T-cell (primary cell): ENCODE measurements at regions not wholly inside any gene's neighbourhood (a gene's known extent, or its start where the extent isn't known, plus 50 kb on each side); places are given as distances from the start of the nearest gene placed in this dataset.

ENCODE experiments used
- ATAC-seq, 4 experiments: fragments of 200-7000 bp in 3 of 4; fragments of 150-1000 bp in 1 of 4; cut with Tn5 transposase; replicated peaks in 1 of 4; 1 replicate in 3 of 4; 2 replicates in 1 of 4; pipeline ENCODE4 v1.10.0; 2021; ENCODE audit warnings: moderate library complexity in 3 of 4, mild to moderate bottlenecking in 2 of 4, moderate number of reproducible peaks in 1 of 4
- CTCF ChIA-PET, 2 donors: fragments of 300-600 bp; sonication (Branson Sonifier 250); formaldehyde crosslinking; loops; one replicate each; lab custom pipeline; 2022; ENCODE audit warnings: antibody characterized with exemption in 2 of 2; lab: Charles Lee
- POLR2A ChIA-PET, 2 donors: fragments of 300-600 bp; sonication (Branson Sonifier 250); formaldehyde crosslinking; loops; one replicate each; lab custom pipeline; 2022; ENCODE audit warnings: antibody characterized with exemption in 2 of 2; lab: Charles Lee
- DNase-seq, 35 experiments: peaks; one replicate each; pipeline versions ENCODE4 v3.0.0 to v3.0.0-alpha.2; 2013 to 2023
- H3K27ac ChIP-seq: one replicate; pipeline ENCODE4 v1.5.1; 2013; ENCODE audit warnings: low read length
- H3K27me3 ChIP-seq, 2 experiments: replicated peaks in 1 of 2; 1 replicate in 1 of 2; 2 replicates in 1 of 2; pipeline versions ENCODE4 v1.6.1 to v1.7.0; 2013; ENCODE audit warnings: low read length in 1 of 2, mixed read lengths in 1 of 2; ENCODE audit not compliant: control insufficient read depth in 2 of 2, insufficient read depth in 2 of 2; ENCODE audit errors: extremely low read depth in 1 of 2
- H3K36me3 ChIP-seq, 2 donors: 1 replicate in 1 of 2; 2 replicates in 1 of 2; pipeline versions ENCODE4 v1.6.1 to v1.7.0; 2013; ENCODE audit warnings: low read length in 1 of 2; ENCODE audit not compliant: control insufficient read depth in 2 of 2, insufficient read depth in 1 of 2; ENCODE audit errors: extremely low read depth in 1 of 2
- H3K4me1 ChIP-seq, 2 experiments: 1 replicate in 1 of 2; 2 replicates in 1 of 2; pipeline versions ENCODE4 v1.6.1 to v1.7.0; 2013; ENCODE audit warnings: low read length in 2 of 2, mixed read lengths in 1 of 2; ENCODE audit not compliant: insufficient read depth in 2 of 2, control insufficient read depth in 1 of 2; ENCODE audit errors: extremely low read depth in 1 of 2
- H3K4me3 ChIP-seq, 2 donors: 1 replicate in 1 of 2; 2 replicates in 1 of 2; pipeline versions ENCODE4 v1.5.1 to v1.7.0; 2013; ENCODE audit warnings: mild to moderate bottlenecking in 2 of 2, low read length in 1 of 2, moderate library complexity in 1 of 2; ENCODE audit not compliant: control insufficient read depth in 1 of 2; ENCODE audit errors: extremely low read depth in 1 of 2
- H3K9me3 ChIP-seq: 2 replicates; pipeline ENCODE4 v1.7.0; 2013
- H3K27ac Mint-ChIP-seq, 2 donors: one replicate each; pipeline ENCODE4 v1.8.0; 2020 to 2021; ENCODE audit warnings: mild to moderate bottlenecking in 2 of 2, mixed read lengths in 2 of 2
- H3K27me3 Mint-ChIP-seq, 2 donors: one replicate each; pipeline ENCODE4 v1.8.0; 2021 to 2022; ENCODE audit warnings: mixed read lengths in 2 of 2
- H3K36me3 Mint-ChIP-seq: one replicate; pipeline ENCODE4 v1.8.0; 2021; ENCODE audit warnings: mixed read lengths
- H3K4me1 Mint-ChIP-seq, 3 donors: one replicate each; pipeline ENCODE4 v1.8.0; 2020 to 2022; ENCODE audit warnings: mixed read lengths in 3 of 3, mild to moderate bottlenecking in 1 of 3
- H3K4me3 Mint-ChIP-seq, 3 donors: one replicate each; pipeline ENCODE4 v1.8.0; 2020 to 2022; ENCODE audit warnings: mild to moderate bottlenecking in 3 of 3, mixed read lengths in 3 of 3, moderate library complexity in 3 of 3
- H3K9me3 Mint-ChIP-seq, 3 donors: one replicate each; pipeline ENCODE4 v1.8.0; 2020 to 2022; ENCODE audit warnings: mixed read lengths in 3 of 3
- WGBS: methylation state at CpG from one replicate; pipeline ENCODE4 v1.1.5; 2013; ENCODE audit warnings: missing lambda C conversion rate; ENCODE audit not compliant: insufficient coverage; 5-methylcytosine and 5-hydroxymethylcytosine counted together

DNA sequence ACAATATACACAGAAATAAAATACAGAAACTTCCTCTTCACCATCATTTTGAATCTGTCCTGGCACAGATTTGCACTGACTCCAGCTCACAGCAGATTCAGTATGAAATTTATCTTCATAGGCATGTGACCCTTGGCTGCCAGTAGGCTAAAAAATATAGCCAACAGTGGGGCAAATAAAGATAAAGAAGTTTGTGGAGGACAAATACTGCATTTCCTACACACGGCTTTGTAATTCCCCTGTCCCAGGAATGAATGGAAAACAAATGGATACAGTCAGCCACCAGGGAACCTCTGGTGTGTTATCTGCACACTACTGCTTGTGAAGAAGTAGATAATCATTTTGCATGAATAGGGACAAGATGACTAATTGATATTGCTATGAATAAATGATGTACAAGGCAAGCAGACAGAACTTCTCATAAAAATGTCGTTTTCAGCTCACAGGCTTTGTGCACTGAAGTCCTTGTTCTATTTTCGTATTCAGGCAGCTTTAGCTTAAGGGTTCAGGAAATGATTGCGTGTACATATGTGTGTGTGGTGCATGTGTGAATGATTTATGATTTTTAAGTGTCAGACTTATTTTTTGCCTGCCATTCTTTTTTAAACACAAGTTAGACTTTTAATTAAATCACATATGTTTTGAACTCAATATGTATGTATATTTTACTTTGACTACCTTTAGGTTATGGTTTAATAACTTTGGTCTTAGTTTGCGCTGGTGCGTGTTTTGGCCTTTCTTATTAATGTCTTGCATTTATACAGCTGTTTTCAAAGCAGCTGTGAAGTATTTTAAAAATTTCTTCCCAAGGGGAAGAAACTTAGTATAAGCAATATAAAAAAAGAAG lies 543.8 kb upstream of the JAG1 start:
- H3K9me3 ChIP-seq = no peaks in the 10 kb centered on the region
- 0% methylated on average over 1 of the region's 6 CpGs for WGBS
- H3K4me3 Mint-ChIP-seq = no peak overlapping the region
- no peak for ATAC-seq
- H3K4me3 ChIP-seq = no peak overlapping the region
- no peaks in the 10 kb centered on the region for H3K27me3 Mint-ChIP-seq
- H3K4me1 Mint-ChIP-seq = no peaks in the 10 kb centered on the region
- H3K4me1 ChIP-seq = no peaks in the 10 kb centered on the region
- ChIA-PET CTCF (no interaction called here), POLR2A (no interaction called here)
- DNase-seq = no peak
- no peaks in the 10 kb centered on the region for H3K36me3 ChIP-seq
- no peaks in the 10 kb centered on the region for H3K36me3 Mint-ChIP-seq
- H3K27ac ChIP-seq = no peak overlapping the region
- no peaks in the 10 kb centered on the region for H3K27me3 ChIP-seq
- H3K9me3 Mint-ChIP-seq = peaks cover 0 to 4% (median 2%) of the 10 kb centered on the region in 3 donors
- no peak overlapping the region for H3K27ac Mint-ChIP-seq

DNA sequence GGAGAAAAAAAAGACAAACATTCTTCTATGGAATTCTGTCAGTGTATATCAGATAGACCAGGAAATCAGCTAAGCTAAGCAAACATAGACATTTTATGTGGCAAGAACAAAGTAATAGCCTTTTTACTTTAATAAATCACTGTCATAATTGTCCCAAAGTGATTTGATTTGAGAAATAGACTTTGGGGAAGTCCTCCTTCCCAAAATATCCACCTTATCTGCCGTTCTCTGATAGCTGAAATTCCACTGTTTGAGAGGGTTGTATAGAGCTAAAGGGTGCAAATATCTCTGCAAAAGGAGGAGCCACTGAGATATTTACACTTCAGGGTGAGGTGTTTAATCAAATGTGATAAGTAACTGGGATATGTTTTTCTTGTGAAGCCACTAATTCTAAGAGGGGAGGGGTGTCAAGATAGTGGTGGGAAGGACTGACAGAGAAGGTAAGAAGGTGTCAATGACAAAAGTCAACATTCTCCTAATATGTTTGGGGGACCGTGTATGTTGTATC lies 544.4 kb upstream of the JAG1 start:
- Histone ChIP-seq H3K27me3 (no peaks in the 10 kb centered on the region), H3K36me3 (no peaks in the 10 kb centered on the region), H3K27ac (no peak overlapping the region), H3K4me1 (no peaks in the 10 kb centered on the region), H3K4me3 (no peak overlapping the region), H3K9me3 (no peaks in the 10 kb centered on the region)
- no peak for ATAC-seq
- Mint-ChIP-seq H3K27ac (no peak overlapping the region), H3K27me3 (no peaks in the 10 kb centered on the region), H3K9me3 (peaks cover 0 to 4% (median 2%) of the 10 kb centered on the region in 3 donors), H3K36me3 (no peaks in the 10 kb centered on the region), H3K4me3 (no peak overlapping the region), H3K4me1 (no peaks in the 10 kb centered on the region)
- ChIA-PET CTCF (no interaction called here), POLR2A (no interaction called here)
- no peak for DNase-seq
- no CpG with 5 or more reads among the region's 2 CpGs for WGBS

DNA sequence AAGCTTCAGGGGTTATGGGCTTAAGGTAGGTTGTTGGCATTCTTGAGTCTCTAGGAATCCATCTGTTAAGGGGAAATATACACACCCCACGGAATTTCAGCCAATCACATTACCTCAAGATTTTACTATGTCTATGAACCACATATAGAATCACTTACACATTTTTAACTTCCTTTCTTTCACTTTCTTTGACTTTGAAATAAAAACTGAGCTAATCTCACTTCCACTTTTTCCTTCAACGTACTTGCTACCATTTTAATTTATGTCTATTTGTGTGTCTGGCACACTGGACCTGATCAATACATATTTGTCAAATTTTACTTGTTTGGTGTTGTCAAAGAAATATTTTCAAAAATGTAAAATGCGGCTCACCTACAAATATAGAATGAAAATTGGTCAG lies 545.4 kb upstream of the JAG1 start:
- H3K36me3 Mint-ChIP-seq = no peaks in the 10 kb centered on the region
- no peaks in the 10 kb centered on the region for H3K9me3 ChIP-seq
- no peaks in the 10 kb centered on the region for H3K27me3 ChIP-seq
- peaks cover 0 to 4% (median 2%) of the 10 kb centered on the region in 3 donors for H3K9me3 Mint-ChIP-seq
- 0% methylated on average over 1 of the region's 3 CpGs for WGBS
- no peaks in the 10 kb centered on the region for H3K36me3 ChIP-seq
- no peaks in the 10 kb centered on the region for H3K27me3 Mint-ChIP-seq
- no peak overlapping the region for H3K4me3 ChIP-seq
- H3K27ac ChIP-seq = no peak overlapping the region
- no peak overlapping the region for H3K4me3 Mint-ChIP-seq
- ChIA-PET CTCF (no interaction called here), POLR2A (no interaction called here)
- ATAC-seq (no peak), DNase-seq (no peak)
- H3K4me1 Mint-ChIP-seq = no peaks in the 10 kb centered on the region
- no peak overlapping the region for H3K27ac Mint-ChIP-seq
- no peaks in the 10 kb centered on the region for H3K4me1 ChIP-seq

DNA sequence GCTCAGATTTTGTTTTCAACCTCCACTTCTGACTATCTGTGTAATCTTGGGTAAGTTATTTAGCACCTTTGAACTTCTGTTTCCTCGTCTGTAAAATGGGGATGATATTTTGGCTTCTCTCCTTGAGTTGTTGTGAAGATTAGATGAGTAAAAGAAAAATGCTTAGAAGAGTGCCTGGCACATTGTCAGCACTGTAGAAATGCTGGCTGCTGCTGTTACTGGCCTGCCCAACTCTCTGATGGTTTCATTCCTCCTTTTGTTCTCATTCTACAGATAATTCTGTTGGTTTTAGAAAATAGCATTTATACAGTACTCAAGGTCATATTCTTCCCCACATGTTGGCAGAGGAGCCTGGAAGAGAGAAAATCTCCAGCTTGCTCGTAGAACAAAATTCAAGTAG lies 547.2 kb upstream of the JAG1 start:
- no CpG with 5 or more reads among the region's 2 CpGs for WGBS
- H3K4me1 ChIP-seq = no peaks in the 10 kb centered on the region

DNA sequence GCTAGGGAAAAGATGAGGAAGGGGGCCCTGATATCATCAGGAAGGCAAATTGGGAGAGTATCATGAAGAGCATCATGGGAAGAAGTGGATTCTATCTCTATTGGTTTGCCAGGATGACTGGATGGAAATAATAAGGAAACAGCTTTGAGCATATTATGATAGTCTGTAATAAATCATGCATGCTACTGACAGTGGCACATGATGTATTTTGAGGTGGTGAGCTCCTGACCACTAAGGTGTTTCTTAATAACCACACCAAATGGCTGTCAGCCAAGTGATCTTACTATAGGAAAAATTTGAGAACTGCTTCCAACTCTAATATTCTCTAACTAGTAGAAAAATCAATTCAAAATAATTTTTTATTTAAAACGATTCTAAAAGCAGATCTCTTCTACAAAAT lies 548.4 kb upstream of the JAG1 start:
- no peaks in the 10 kb centered on the region for H3K4me1 Mint-ChIP-seq
- CTCF ChIA-PET = no interaction called here
- no CpG with 5 or more reads among the region's 1 CpG for WGBS

More for the DNA sequence above, 547.2 kb upstream of the JAG1 start:
- H3K4me3 ChIP-seq = no peak overlapping the region
- H3K27ac ChIP-seq = no peak overlapping the region
- POLR2A ChIA-PET = no interaction called here
- H3K27me3 ChIP-seq = no peaks in the 10 kb centered on the region
- H3K9me3 Mint-ChIP-seq = peaks cover 0 to 4% (median 2%) of the 10 kb centered on the region in 3 donors
- H3K36me3 ChIP-seq = no peaks in the 10 kb centered on the region
- H3K4me1 Mint-ChIP-seq = no peaks in the 10 kb centered on the region
- no peaks in the 10 kb centered on the region for H3K27me3 Mint-ChIP-seq
- H3K9me3 ChIP-seq = no peaks in the 10 kb centered on the region
- H3K4me3 Mint-ChIP-seq = no peak overlapping the region
- CTCF ChIA-PET = no interaction called here
- ATAC-seq (no peak), DNase-seq (no peak)
- no peaks in the 10 kb centered on the region for H3K36me3 Mint-ChIP-seq
- H3K27ac Mint-ChIP-seq = no peak overlapping the region

DNA sequence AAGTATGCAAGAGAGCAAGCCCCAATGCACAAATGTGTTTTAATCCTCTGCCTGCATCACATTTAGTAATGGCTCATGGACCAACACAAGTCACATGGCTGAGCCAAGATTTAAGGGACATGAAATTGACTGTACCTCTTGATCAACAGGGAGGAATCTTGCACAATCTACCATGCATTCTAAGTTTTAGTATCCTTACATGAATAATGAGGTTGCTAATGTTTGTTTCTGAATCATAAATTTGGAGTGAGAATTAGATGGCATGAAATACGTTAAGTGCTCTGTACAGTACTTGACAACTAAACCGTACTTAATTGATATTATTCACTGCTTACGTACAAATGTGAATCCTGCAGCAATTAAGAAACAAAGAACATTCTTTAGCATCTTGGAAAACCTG lies 553.8 kb upstream of the JAG1 start:
- no CpG with 5 or more reads among the region's 3 CpGs for WGBS
- H3K4me3 Mint-ChIP-seq = no peak overlapping the region
- no peaks in the 10 kb centered on the region for H3K27me3 Mint-ChIP-seq

More for the DNA sequence above, 548.4 kb upstream of the JAG1 start:
- no peaks in the 10 kb centered on the region for H3K27me3 ChIP-seq
- Mint-ChIP-seq H3K4me3 (no peak overlapping the region), H3K36me3 (no peaks in the 10 kb centered on the region), H3K9me3 (peaks cover 0 to 4% (median 2%) of the 10 kb centered on the region in 3 donors), H3K27me3 (no peaks in the 10 kb centered on the region), H3K27ac (no peak overlapping the region)
- H3K4me3 ChIP-seq = no peak overlapping the region
- POLR2A ChIA-PET = no interaction called here
- no peaks in the 10 kb centered on the region for H3K4me1 ChIP-seq
- H3K27ac ChIP-seq = no peak overlapping the region
- no peaks in the 10 kb centered on the region for H3K36me3 ChIP-seq
- ATAC-seq = no peak
- no peak for DNase-seq
- no peaks in the 10 kb centered on the region for H3K9me3 ChIP-seq

More for the DNA sequence above, 553.8 kb upstream of the JAG1 start:
- ChIA-PET CTCF (no interaction called here), POLR2A (no interaction called here)
- Histone ChIP-seq H3K9me3 (no peaks in the 10 kb centered on the region), H3K27ac (no peak overlapping the region), H3K4me1 (no peaks in the 10 kb centered on the region), H3K27me3 (no peaks in the 10 kb centered on the region), H3K4me3 (no peak overlapping the region), H3K36me3 (no peaks in the 10 kb centered on the region)
- DNase-seq = no peak
- H3K27ac Mint-ChIP-seq = no peak overlapping the region
- H3K4me1 Mint-ChIP-seq = no peaks in the 10 kb centered on the region
- H3K36me3 Mint-ChIP-seq = no peaks in the 10 kb centered on the region
- ATAC-seq = no peak
- no peaks in the 10 kb centered on the region for H3K9me3 Mint-ChIP-seq
